PC-3 (cell line): ENCODE measurements at regions not wholly inside any gene's neighbourhood (a gene's known extent, or its start where the extent isn't known, plus 50 kb on each side); places are given as distances from the start of the nearest gene placed in this dataset.

Experiments
- ATAC-seq: fragments of 200-7000 bp; cut with Tn5 transposase; 2 replicates; pipeline ENCODE4 v1.9.1; 2020; ENCODE audit warnings: mild to moderate bottlenecking, moderate library complexity
- BruUV-seq: library from RNA; stranded (reverse); fragments of 400-500 nt; replicated peaks from 2 replicates; lab custom pipeline; 2021; lab: Mats Ljungman, UMichigan
- CTCF ChIA-PET: fragments of 300-600 bp; sonication (Branson Sonifier 250); formaldehyde crosslinking; loops from one replicate; lab custom pipeline; 2022; ENCODE audit warnings: antibody characterized with exemption; lab: Charles Lee
- POLR2A ChIA-PET: fragments of 300-600 bp; sonication (Branson Sonifier 250); formaldehyde crosslinking; loops from one replicate; lab custom pipeline; 2022; ENCODE audit warnings: antibody characterized with exemption; ENCODE audit not compliant: unreplicated experiment; lab: Charles Lee
- DNase-seq: peaks from one replicate; pipeline ENCODE4 v3.0.0-alpha.2; 2015
- H2AFZ ChIP-seq: fragments of 300-600 bp; sonication (generic); 2 replicates; pipeline ENCODE4 v1.6.0; 2016; ENCODE audit warnings: antibody characterized with exemption, low read length
- H3F3A ChIP-seq: fragments of 300-600 bp; sonication (generic); one replicate; pipeline ENCODE4 v1.6.0; 2017; ENCODE audit warnings: antibody characterized with exemption, low read length, control low read depth, mild to moderate bottlenecking; ENCODE audit not compliant: unreplicated experiment
- H3K27ac ChIP-seq: fragments of 300-600 bp; sonication (generic); 2 replicates; pipeline ENCODE4 v1.5.1; 2016; ENCODE audit warnings: mild to moderate bottlenecking, low read length
- H3K27me3 ChIP-seq: fragments of 300-600 bp; sonication (generic); 2 replicates; pipeline ENCODE4 v1.6.1; 2016; ENCODE audit warnings: low read length, mixed read lengths
- H3K36me3 ChIP-seq: fragments of 300-600 bp; sonication (generic); 2 replicates; pipeline ENCODE4 v1.6.1; 2016; ENCODE audit warnings: low read depth, mixed run types, low read length, mixed read lengths
- H3K4me1 ChIP-seq: fragments of 300-600 bp; sonication (generic); 2 replicates; pipeline ENCODE4 v1.5.1; 2016; ENCODE audit warnings: low read length; ENCODE audit not compliant: insufficient read depth
- H3K4me2 ChIP-seq: fragments of 300-600 bp; sonication (generic); 2 replicates; pipeline ENCODE4 v1.6.0; 2016; ENCODE audit warnings: low read length
- H3K4me3 ChIP-seq: fragments of 300-600 bp; sonication (generic); 2 replicates; pipeline ENCODE4 v1.5.1; 2016; ENCODE audit warnings: mild to moderate bottlenecking, low read length, mixed read lengths
- H3K79me2 ChIP-seq: fragments of 300-600 bp; sonication (generic); 2 replicates; pipeline ENCODE4 v1.6.1; 2017; ENCODE audit warnings: low read length, mixed read lengths
- H3K9ac ChIP-seq: fragments of 300-600 bp; sonication (generic); 2 replicates; pipeline ENCODE4 v1.6.0; 2016; ENCODE audit warnings: mild to moderate bottlenecking, low read length
- H3K9me2 ChIP-seq: fragments of 300-600 bp; sonication (generic); replicated peaks from 2 replicates; pipeline ENCODE4 v1.6.1; 2016; ENCODE audit warnings: mixed run types, low read length, mixed read lengths
- H3K9me3 ChIP-seq: fragments of 300-600 bp; sonication (generic); 2 replicates; pipeline ENCODE4 v1.6.1; 2016; ENCODE audit warnings: low read length, mixed read lengths
- H4K20me1 ChIP-seq: fragments of 300-600 bp; sonication (generic); 2 replicates; pipeline ENCODE4 v1.6.1; 2016; ENCODE audit warnings: low read length, mixed read lengths
- CTCF ChIP-seq: fragments of 300-600 bp; sonication (generic); conservative IDR thresholded peaks from 2 replicates; pipeline ENCODE4 v1.5.1; 2017; ENCODE audit warnings: antibody characterized with exemption, low read depth, mild to moderate bottlenecking, low read length
- EZH2 ChIP-seq: fragments of 300-600 bp; sonication (generic); IDR thresholded peaks from one replicate; pipeline ENCODE4 v1.6.1; 2017; ENCODE audit warnings: antibody characterized with exemption, mild to moderate bottlenecking, low read length; ENCODE audit not compliant: unreplicated experiment
- EZH2phosphoT487 ChIP-seq: fragments of 300-600 bp; sonication (generic); IDR thresholded peaks from 2 replicates; pipeline ENCODE4 v1.6.1; 2018; ENCODE audit warnings: mild to moderate bottlenecking, antibody characterized with exemption, low read length, borderline replicate concordance
- intact Hi-C: fragments of 100-400 bp; cut with micrococcal nuclease; formaldehyde crosslinking; loops from 2 replicates; pipeline ENCODE4 v1.9.0; 2023

DNA sequence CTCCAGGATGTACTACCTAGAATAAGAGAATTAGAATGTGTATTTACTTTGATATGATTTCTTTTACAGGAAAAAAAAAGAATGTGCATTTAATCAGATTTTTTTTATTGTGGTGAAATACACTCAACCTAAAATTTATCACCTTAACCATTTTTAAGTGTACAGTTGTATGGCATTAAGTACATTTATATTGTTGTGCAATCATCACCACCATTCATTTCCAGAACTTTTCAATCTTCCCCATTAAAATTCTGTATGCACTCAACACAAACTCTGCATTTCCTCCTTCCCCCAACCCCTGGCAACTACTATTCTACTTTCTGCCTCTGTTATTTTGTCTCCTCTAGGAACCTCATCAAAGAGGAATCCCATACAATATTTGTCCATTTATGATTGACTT lies 66.0 kb upstream of the APC start:
- H3K9me3 ChIP-seq = no peaks in the 10 kb centered on the region
- H2AFZ ChIP-seq = no peak overlapping the region
- no peak overlapping the region for H3K4me2 ChIP-seq
- intact Hi-C loops = no loop called here
- CTCF ChIA-PET = no interaction called here
- no peak overlapping the region for H3K9ac ChIP-seq
- POLR2A ChIA-PET = no interaction called here
- H3F3A ChIP-seq = no peaks in the 10 kb centered on the region
- no peaks in the 10 kb centered on the region for H4K20me1 ChIP-seq
- TF ChIP-seq CTCF (no peak), EZH2 (no peak), EZH2phosphoT487 (no peak)
- no peaks in the 10 kb centered on the region for H3K79me2 ChIP-seq
- no peak overlapping the region for H3K27ac ChIP-seq
- no peaks in the 10 kb centered on the region for H3K27me3 ChIP-seq
- DNase-seq (no peak), ATAC-seq (no peak)
- BruUV-seq = no TSS peak
- H3K4me1 ChIP-seq = no peaks in the 10 kb centered on the region
- no peaks in the 10 kb centered on the region for H3K36me3 ChIP-seq
- no peak overlapping the region for H3K4me3 ChIP-seq
- H3K9me2 ChIP-seq = no peaks in the 10 kb centered on the region

- intact Hi-C loops = no loop called here
- POLR2A ChIA-PET = no interaction called here
- Histone ChIP-seq H3K79me2 (no peaks in the 10 kb centered on the region), H3K36me3 (no peaks in the 10 kb centered on the region), H4K20me1 (no peaks in the 10 kb centered on the region), H3K4me2 (no peak overlapping the region), H3K27me3 (no peaks in the 10 kb centered on the region), H3K9ac (no peak overlapping the region), H3K4me1 (no peaks in the 10 kb centered on the region), H2AFZ (no peak overlapping the region), H3K9me2 (no peaks in the 10 kb centered on the region), H3F3A (no peaks in the 10 kb centered on the region), H3K27ac (no peak overlapping the region), H3K4me3 (no peak overlapping the region), H3K9me3 (no peaks in the 10 kb centered on the region)
- DNase-seq = no peak
- CTCF ChIA-PET = no interaction called here
- no TSS peak for BruUV-seq
- no peak for TF ChIP-seq EZH2
- TF ChIP-seq CTCF = no peak
- no peak for TF ChIP-seq EZH2phosphoT487
- no peak for ATAC-seq
Measured at GRCh38 chr5:112681481-112681908, 56.2 kb upstream of the APC start.

DNA sequence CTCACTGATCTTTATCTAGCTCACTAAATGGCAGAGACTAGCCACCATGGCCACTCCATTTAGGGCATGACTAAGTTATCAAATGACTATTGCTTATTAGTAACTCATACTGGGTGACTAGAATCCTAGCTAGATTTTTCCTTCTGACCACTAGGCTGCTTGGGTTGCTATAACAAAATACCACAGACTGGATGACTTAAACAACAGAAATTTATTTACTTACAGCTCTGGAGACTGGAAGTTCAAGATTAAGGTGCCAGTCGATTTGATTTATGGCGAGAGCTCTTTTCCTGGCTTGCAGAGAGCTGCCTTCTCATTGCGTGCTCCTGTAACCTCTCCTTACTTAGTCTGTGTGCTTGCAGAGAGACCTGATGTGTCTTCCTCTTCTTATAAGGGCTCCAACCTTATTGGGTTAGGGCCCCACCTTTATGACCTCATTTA lies 55.0 kb upstream of the APC start:
- ChIA-PET CTCF (no interaction called here), POLR2A (no interaction called here)
- Histone ChIP-seq H3K4me1 (no peaks in the 10 kb centered on the region), H3K9me2 (no peaks in the 10 kb centered on the region), H3F3A (no peaks in the 10 kb centered on the region), H3K27ac (no peak overlapping the region), H3K9me3 (no peaks in the 10 kb centered on the region), H4K20me1 (no peaks in the 10 kb centered on the region), H2AFZ (no peak overlapping the region), H3K36me3 (no peaks in the 10 kb centered on the region), H3K9ac (no peak overlapping the region), H3K27me3 (no peaks in the 10 kb centered on the region), H3K4me2 (no peak overlapping the region), H3K79me2 (no peaks in the 10 kb centered on the region), H3K4me3 (no peak overlapping the region)
- no TSS peak for BruUV-seq
- intact Hi-C loops = no loop called here
- TF ChIP-seq EZH2 (no peak), CTCF (no peak), EZH2phosphoT487 (no peak)
- DNase-seq = peak; percentile 33
- ATAC-seq = no peak
